ENCODE measurements at regions not wholly inside any gene's neighbourhood (a gene's known extent, or its start where the extent isn't known, plus 50 kb on each side); places are given as distances from the start of the nearest gene placed in this dataset.
A peak's percentile ranks its signal among the peaks of the same experiment; 100 is the strongest.
"Not testable (repeated sequence)": the region's sequence is repeated elsewhere in the genome, so short reads cannot be mapped to it uniquely, and the experiment has no call there.

DNA sequence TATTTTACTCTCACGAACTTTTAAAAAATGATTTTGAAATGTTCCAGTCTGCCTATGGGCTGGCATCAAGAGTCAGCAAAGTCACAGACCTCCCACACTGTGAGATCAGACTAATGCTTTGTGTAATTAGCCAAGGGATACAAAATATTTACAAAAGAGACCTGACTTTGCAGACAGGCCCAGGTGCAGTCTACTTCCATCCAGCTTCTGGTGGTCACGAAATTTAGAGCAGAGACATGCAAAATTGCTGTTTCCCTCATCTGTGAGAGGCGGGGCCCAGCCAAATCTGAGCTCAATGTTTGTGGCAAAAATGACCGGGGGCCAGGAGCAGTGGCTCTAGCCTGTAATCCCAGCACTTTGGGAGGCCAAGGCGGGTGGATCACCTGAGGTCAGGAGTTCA is 82.5 kb upstream of the PITRM1 start:
- H3K36me3 Mint-ChIP-seq: no peaks in the 10 kb centered on the region
- H3K27ac Mint-ChIP-seq: no peak overlapping the region

DNA sequence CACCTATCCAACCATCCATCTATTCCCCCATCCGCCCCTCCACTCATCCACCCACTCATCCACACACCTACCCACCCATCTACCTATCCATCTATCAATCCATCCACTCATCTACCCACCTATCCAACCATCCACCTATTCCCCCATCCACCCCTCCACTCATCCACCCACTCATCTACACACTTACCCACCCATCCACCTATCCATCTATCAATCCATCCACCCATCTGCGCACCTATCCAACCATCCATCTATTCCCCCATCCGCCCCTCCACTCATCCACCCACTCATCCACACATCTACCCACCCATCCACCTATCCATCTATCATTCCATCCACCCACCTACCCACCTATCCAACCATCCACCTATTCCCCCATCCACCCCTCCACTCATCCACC is 81.4 kb upstream of the PITRM1 start:
- H3K4me1 Mint-ChIP-seq, H3K9me3 Mint-ChIP-seq, H3K36me3 Mint-ChIP-seq, H3K27ac Mint-ChIP-seq, H3K4me3 Mint-ChIP-seq, H3K27me3 Mint-ChIP-seq: not testable (repeated sequence)

More for the DNA sequence above, 82.5 kb upstream of the PITRM1 start:
- Mint-ChIP-seq H3K4me1 (no peaks in the 10 kb centered on the region), H3K9me3 (no peaks in the 10 kb centered on the region), H3K4me3 (no peak overlapping the region), H3K27me3 (peaks cover 2% of the 10 kb centered on the region)

DNA sequence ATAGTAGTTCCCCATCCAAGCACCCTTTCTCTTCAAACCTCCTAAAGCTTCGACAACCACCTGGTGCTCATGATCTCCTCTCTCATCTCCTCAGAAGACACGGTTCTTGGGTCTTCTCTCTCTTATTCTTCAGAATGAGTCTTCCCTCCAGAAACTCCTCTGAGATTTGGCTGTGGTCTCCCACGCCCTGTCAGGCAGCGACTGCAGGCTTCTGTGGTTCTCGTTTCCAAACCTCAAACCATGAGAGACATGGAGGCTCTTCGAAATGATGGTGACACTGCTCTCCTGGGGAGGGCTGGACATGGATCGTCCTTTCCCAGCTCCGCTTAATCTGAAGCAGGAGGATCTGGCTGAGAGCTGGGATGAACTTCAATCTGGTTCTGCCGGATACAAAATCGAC is 78.6 kb upstream of the PITRM1 start:
- Mint-ChIP-seq H3K9me3 (no peaks in the 10 kb centered on the region), H3K27me3 (peaks cover 3% of the 10 kb centered on the region), H3K27ac (no peak overlapping the region), H3K4me3 (peak overlapping the region in 1 of 4 donors; percentile 70), H3K36me3 (no peaks in the 10 kb centered on the region), H3K4me1 (no peaks in the 10 kb centered on the region)

DNA sequence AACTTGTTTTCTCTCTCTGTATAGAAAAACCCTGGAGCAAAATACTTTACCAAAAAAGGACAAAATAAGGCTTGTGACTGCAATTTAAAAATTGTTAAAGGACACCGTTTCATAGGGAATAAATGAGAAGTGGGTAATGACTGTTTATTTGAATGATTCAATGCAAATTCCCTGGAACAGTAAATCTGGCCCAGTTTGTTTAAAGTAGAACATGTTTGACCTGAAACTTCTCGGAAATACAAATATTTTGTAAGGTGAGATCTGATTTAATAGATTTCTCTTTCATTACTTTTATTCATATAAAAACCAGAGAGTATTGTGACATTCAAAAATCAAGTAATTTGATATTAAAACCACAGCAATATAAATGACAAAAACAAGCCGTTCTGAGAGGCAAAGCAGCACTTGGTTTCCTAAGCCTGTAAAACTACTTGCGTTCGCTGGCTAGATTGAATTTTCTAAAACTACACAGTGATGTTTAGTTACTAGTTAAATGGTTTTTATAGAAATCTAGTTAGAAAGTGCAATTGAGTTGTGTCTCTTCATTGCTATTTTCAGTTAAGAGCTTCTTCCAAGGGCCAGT is 76.8 kb upstream of the PITRM1 start:
- Mint-ChIP-seq H3K9me3 (no peaks in the 10 kb centered on the region), H3K4me3 (no peak overlapping the region), H3K36me3 (no peaks in the 10 kb centered on the region), H3K27me3 (peaks cover 6% of the 10 kb centered on the region), H3K4me1 (no peaks in the 10 kb centered on the region), H3K27ac (no peak overlapping the region)

DNA sequence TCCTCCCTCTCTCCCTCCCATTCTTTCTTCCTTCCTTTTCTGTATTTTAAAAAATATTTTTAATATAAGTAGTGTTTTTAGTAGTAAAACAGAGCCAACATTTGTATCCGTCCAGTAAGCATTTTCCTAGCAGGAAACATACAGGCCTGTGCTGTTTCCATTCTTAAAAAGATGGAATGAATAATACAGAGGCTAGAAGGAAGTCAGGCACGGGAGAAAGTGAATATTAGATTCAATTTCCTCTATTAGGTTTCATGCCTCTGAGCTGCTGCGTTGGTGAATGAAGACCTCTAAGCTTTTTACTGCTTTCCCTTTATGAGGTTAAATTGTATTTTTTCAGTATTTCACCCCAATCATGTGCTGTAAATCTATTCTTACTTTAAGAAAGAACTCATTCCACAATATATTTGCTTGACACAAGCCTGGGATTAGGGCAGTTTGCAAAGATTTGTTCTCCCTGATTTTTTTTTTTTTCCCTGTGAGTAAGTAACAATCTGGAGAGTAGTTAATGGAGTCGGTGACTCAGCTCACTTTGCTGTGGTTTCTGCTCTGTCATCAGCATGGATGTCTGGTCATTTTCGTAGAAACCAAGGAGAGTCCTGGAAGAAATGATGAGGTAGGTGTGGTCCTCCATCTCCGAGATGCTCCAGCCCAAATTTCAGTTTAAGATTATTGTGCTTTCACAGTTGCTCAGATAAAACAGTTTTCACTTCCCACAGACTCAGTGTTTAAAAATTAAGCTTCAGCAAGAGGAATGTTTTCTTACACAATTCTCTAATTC is 76.1 kb upstream of the PITRM1 start:
- Mint-ChIP-seq H3K36me3 (no peaks in the 10 kb centered on the region), H3K27ac (no peak overlapping the region), H3K9me3 (no peaks in the 10 kb centered on the region), H3K4me3 (no peak overlapping the region), H3K4me1 (no peaks in the 10 kb centered on the region), H3K27me3 (peaks cover 7% of the 10 kb centered on the region)

DNA sequence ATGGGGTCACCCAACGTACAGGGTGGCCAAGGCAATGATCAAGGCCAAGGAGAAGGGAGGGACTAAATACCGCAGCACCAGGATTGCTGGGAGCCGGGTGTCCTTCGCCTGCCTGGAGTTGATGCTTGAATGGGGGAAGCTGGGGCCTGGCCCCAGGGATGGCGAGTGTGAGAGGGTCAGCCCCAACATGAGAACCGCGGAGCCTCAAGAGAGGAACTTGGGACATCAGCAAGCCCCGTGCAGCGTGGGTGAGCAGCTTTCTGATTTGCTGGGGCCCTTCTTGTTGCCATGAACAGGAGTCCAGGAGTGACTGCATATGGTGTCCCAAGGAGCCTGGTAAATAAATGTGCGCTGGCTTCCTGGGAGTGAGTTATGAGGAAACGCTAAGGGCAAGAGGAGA is 72.8 kb upstream of the PITRM1 start:
- Mint-ChIP-seq H3K36me3 (no peaks in the 10 kb centered on the region), H3K27ac (no peak overlapping the region), H3K27me3 (peaks cover 14% of the 10 kb centered on the region), H3K4me1 (no peaks in the 10 kb centered on the region), H3K9me3 (no peaks in the 10 kb centered on the region), H3K4me3 (no peak overlapping the region)

DNA sequence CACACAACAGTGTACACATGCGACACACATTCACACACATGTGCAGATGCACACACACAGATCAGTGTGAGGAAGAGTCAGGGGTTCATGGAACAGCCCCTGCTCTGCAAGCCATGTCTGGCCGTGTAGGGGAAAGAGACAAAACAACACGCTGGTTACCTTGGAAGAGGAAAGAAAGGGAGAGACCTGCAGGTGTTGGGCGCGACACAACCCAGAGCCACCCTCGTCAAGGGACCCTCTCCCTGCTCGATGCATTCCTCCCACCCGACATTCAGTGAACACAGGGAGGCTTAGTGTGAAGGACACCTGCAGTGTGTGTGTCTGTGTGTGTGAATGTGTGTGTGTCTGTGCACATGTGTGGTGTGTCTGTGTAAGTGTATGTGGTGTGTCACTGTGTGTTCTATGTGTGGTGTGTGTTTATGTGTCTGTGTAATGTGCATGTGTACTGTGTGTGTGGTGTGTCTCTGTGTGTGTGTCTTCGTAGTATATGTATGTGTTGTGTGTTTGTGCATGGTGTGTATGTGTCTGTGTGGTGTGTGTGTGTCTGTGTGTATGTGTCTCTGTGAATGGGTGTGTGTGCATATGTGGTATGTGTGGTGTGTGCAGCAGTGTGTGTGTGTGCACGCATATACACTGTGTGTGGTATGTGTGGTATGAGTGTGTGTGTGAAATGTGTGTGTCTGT is 69.5 kb upstream of the PITRM1 start:
- Mint-ChIP-seq H3K4me3 (no peak overlapping the region), H3K36me3 (no peaks in the 10 kb centered on the region), H3K4me1 (peaks cover 0 to 4% (median 3%) of the 10 kb centered on the region in 3 donors), H3K27ac (no peak overlapping the region), H3K27me3 (peaks cover 21% of the 10 kb centered on the region), H3K9me3 (no peaks in the 10 kb centered on the region)

DNA sequence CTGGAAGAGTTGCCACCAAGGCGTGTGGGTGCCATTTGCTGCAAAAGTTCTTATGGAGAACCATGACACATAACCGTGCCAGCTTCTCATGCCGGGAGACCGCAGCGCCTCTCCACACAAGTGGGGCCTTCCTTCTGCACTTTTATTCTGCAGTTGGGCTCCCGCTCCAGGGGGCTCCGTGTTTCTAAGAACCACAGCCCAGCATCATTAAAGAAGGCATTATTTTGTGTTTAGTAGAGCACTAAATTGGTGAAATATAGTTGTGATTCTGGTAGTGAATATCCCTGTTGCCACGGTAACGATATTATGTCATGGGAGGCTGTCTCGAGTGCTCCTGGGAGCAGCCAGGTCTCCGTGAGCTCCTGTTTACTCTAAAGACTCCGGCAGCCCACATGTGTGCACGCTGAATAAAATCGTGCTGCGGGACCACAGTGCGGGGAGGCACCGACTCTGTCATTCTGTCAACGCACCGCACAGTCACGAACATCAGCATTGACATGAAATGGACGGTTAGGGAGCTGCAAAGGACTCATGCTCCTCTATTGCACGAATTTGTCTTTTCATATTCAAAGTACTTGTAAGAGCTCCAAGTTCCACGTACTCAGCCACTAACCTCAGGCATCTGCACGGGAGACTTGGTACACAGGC is 68.8 kb upstream of the PITRM1 start:
- Mint-ChIP-seq H3K27me3 (peaks cover 21% of the 10 kb centered on the region), H3K27ac (no peak overlapping the region), H3K9me3 (no peaks in the 10 kb centered on the region), H3K4me3 (no peak overlapping the region), H3K36me3 (no peaks in the 10 kb centered on the region), H3K4me1 (peaks cover 0 to 4% (median 3%) of the 10 kb centered on the region in 3 donors)

DNA sequence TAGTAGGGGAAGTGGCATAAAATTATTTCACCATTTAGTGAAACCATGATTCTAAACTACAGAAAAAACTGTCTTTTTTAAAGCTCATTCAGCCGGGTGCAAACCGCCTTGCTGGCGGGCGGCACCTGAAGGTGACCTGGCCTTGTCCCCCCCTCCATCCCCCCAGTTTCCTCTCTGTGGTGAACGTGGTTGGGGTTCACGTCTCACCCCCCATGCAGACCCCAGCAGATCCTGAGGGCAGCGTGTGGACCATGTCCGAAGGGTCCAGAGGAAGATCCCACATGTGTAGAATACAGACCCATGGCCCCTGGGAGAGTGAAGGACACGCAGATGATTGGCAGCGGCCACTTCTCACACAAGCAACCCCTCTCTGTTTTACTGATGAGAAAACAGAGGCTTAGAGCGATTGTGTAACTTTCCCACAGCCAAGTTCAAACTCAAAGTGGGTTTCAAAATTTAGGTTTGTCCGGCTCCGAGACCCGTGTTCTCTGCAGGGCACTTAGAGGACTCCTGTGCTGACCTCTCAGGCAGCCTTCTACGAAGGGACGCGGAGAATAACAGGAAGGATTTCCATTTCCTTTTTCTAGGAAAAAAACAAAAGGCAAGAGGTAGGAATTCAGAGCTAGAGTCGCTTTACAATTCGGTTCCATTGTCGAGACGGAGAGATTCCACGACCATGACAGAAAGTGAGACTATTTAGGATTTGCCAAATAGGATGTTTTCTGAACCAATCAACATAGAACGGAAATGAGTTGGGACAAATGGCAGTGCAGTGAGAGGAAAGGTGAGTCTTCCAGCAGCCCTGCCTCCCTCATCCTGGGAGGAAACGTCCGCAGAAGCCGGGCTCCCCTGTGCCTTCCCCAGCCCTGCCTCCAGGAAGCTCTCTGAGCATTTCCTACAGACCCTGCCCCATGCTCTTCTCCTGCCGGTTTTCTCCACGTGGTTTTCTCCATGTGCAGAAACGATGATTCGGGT is 67.6 kb upstream of the PITRM1 start:
- H3K9me3 Mint-ChIP-seq: no peaks in the 10 kb centered on the region
- peak overlapping the region in 1 of 3 donors; percentile 53 for H3K27ac Mint-ChIP-seq
- no peak overlapping the region for H3K4me3 Mint-ChIP-seq
- H3K36me3 Mint-ChIP-seq: no peaks in the 10 kb centered on the region
- H3K4me1 Mint-ChIP-seq: peaks cover 0 to 4% (median 3%) of the 10 kb centered on the region in 3 donors
- H3K27me3 Mint-ChIP-seq: peaks cover 20% of the 10 kb centered on the region

DNA sequence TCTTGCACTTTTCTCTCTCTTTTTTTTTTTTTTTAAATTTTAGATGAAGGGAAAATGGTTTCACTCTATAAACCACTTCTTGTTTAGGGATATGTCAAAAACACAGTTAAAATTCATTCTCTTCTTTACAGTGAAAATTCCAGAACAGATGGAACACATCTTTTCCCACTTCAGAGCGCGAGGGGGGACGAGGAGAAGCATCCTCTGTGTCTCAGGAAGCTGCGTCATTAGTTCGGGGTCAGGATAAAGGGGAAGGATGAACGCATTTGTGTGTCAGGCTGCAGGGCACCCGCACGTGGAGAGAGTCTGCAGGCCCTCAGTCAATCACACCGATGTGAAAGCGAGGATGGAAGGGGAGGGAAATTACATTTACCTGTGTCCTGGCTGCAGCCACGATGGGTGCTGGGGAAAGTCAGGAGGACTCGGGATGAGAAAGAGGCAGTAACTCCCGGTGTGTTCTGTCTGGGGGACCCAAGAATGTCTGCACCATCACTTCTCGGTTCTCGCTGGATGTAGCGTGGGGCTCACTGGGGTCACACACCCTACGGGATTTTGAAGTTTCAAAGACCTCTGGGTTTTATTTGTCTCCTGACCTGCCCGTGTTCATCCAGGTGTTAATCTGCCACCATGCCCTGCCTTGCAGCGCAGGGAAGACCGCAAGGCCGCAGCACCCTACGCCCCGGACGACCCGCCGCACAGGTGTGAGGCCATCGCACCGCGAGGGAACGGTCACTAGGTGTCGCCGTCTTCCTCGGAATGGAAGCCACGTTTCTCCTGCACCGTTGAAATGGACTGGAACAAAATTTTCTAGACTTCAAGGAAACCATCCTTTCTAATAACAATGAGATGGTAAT is 66.7 kb upstream of the PITRM1 start:
- Mint-ChIP-seq H3K36me3 (no peaks in the 10 kb centered on the region), H3K9me3 (no peaks in the 10 kb centered on the region), H3K27ac (peak overlapping the region in 1 of 3 donors; percentile 70), H3K4me3 (no peak overlapping the region), H3K27me3 (peaks cover 17% of the 10 kb centered on the region), H3K4me1 (peaks cover 0 to 4% (median 3%) of the 10 kb centered on the region in 3 donors)

DNA sequence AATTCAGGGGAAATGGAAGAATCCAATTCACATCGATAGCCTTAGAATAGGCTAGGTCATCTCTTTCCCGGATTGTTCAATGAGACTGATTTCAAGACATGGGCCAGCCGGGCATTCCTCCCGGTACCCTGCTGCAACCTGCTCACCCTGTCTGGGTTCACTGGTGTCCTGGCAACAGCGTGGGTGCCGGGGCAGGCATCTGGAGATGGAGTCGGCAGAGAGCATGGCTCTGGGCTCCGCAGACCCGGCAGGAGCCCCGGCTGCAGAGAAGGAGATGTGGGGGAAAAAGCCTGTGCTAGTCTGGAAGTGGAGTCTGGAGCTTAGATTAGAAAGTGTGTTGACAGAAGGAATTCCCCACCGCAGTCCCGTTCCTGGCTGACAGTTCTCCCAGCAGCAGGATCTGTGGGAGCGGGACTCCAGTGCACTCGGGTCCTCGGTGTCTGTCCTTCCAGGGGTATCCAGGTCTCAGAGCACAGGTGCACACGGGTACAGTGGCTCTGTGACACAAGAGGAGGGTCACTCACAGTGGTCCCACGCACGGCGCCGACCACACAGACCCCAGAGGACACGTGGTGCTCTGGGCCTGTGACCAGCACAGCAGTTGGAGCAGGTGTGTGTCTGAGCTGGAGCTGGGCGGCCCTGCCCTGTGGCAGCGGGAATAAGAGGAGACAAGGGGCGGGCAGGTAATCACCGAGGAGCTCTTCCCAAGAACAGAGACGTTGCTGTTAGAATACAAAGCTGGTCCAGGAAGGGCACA is 65.7 kb upstream of the PITRM1 start:
- Mint-ChIP-seq H3K4me3 (no peak overlapping the region), H3K27ac (peak overlapping the region in 1 of 3 donors; percentile 70)

DNA sequence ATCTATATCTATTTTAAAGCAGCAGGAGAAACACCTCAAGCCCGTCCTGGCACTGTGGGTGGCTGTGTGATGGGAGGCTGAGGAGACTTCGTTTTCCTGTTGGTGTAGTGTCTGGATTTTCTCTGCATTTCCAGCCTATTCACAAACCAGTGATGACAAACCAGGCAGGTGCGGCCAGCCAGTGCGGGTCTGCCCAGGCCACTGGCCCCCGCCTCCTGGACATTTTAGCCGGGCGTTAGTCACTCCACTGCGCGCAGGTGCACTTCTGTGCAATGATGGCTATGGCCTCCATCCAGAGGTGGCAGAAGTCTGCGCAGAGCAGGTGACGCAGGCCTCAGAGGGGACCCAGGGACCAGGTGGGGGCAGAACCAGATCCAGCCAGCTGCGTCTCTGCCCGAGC is 64.9 kb upstream of the PITRM1 start:
- H3K4me3 Mint-ChIP-seq: no peak overlapping the region
- no peaks in the 10 kb centered on the region for H3K36me3 Mint-ChIP-seq
- H3K27ac Mint-ChIP-seq: no peak overlapping the region
- H3K4me1 Mint-ChIP-seq: peaks cover 0 to 4% (median 3%) of the 10 kb centered on the region in 3 donors
- peaks cover 25% of the 10 kb centered on the region for H3K27me3 Mint-ChIP-seq
- no peaks in the 10 kb centered on the region for H3K9me3 Mint-ChIP-seq

More for the DNA sequence above, 65.7 kb upstream of the PITRM1 start:
- H3K36me3 Mint-ChIP-seq: no peaks in the 10 kb centered on the region
- H3K27me3 Mint-ChIP-seq: peaks cover 21% of the 10 kb centered on the region
- no peaks in the 10 kb centered on the region for H3K9me3 Mint-ChIP-seq
- peaks cover 0 to 4% (median 3%) of the 10 kb centered on the region in 3 donors for H3K4me1 Mint-ChIP-seq
